Endodermal cell (in vitro differentiated cells): ENCODE measurements at regions not wholly inside any gene's neighbourhood (a gene's known extent, or its start where the extent isn't known, plus 50 kb on each side); places are given as distances from the start of the nearest gene placed in this dataset.

Experiments
- DNase-seq: peaks from one replicate; pipeline ENCODE4 v3.0.0-alpha.2; 2017
- H3K27ac ChIP-seq: 2 replicates; pipeline ENCODE4 v1.5.1; 2013; ENCODE audit warnings: mild to moderate bottlenecking, low read depth, low read length, moderate library complexity
- H3K27me3 ChIP-seq: 2 replicates; pipeline ENCODE4 v1.6.1; 2013; ENCODE audit warnings: mild to moderate bottlenecking, low read length, moderate library complexity; ENCODE audit not compliant: insufficient read depth, control insufficient read depth, poor library complexity, severe bottlenecking
- H3K36me3 ChIP-seq: 2 replicates; pipeline ENCODE4 v1.7.0; 2013; ENCODE audit warnings: mild to moderate bottlenecking, low read length, moderate library complexity; ENCODE audit not compliant: control insufficient read depth, insufficient read depth
- H3K4me1 ChIP-seq: one replicate; pipeline ENCODE4 v1.7.0; 2013; ENCODE audit warnings: low read length; ENCODE audit not compliant: control insufficient read depth, insufficient read depth
- H3K4me3 ChIP-seq: 2 replicates; pipeline ENCODE4 v1.5.1; 2013; ENCODE audit warnings: mild to moderate bottlenecking, low read length, moderate library complexity
- H3K9ac ChIP-seq: 2 replicates; pipeline ENCODE4 v1.6.1; 2013; ENCODE audit warnings: mild to moderate bottlenecking, low read length, moderate library complexity; ENCODE audit not compliant: poor library complexity, severe bottlenecking; ENCODE audit errors: extremely low read depth
- H3K9me3 ChIP-seq: 2 replicates; pipeline ENCODE4 v1.6.1; 2013; ENCODE audit warnings: mild to moderate bottlenecking, low read length, moderate library complexity; ENCODE audit not compliant: control insufficient read depth
- H3K27ac Mint-ChIP-seq: 2 replicates; pipeline ENCODE4 v1.8.0; 2020; ENCODE audit warnings: mixed read lengths
- H3K27me3 Mint-ChIP-seq: 2 replicates; pipeline ENCODE4 v1.8.0; 2021; ENCODE audit warnings: mild to moderate bottlenecking, mixed read lengths; ENCODE audit not compliant: insufficient read depth
- H3K36me3 Mint-ChIP-seq: 2 replicates; pipeline ENCODE4 v1.8.0; 2020; ENCODE audit warnings: low read depth, mixed read lengths
- H3K4me1 Mint-ChIP-seq: 2 replicates; pipeline ENCODE4 v1.8.0; 2020; ENCODE audit warnings: mixed read lengths
- H3K4me3 Mint-ChIP-seq: 2 replicates; pipeline ENCODE4 v1.8.0; 2020; ENCODE audit warnings: mild to moderate bottlenecking, moderate library complexity, mixed read lengths
- H3K9me3 Mint-ChIP-seq: 2 replicates; pipeline ENCODE4 v1.8.0; 2020; ENCODE audit warnings: mild to moderate bottlenecking, mixed read lengths
- WGBS, 2 experiments: methylation state at CpG; one replicate each; pipeline versions ENCODE4 v1.1.5 to v1.1.7; 2013; ENCODE audit warnings: missing lambda C conversion rate in 2 of 2, mixed read lengths in 1 of 2; ENCODE audit not compliant: insufficient coverage in 1 of 2, insufficient read length in 1 of 2; 5-methylcytosine and 5-hydroxymethylcytosine counted together
- TF ChIP-seq, protein P1 (sequence below): fragments of 200-600 bp; sonication (generic); conservative IDR thresholded peaks from 2 replicates; pipeline ENCODE4 v1.5.0; 2021; ENCODE audit warnings: antibody characterized with exemption, mild to moderate bottlenecking

DNA sequence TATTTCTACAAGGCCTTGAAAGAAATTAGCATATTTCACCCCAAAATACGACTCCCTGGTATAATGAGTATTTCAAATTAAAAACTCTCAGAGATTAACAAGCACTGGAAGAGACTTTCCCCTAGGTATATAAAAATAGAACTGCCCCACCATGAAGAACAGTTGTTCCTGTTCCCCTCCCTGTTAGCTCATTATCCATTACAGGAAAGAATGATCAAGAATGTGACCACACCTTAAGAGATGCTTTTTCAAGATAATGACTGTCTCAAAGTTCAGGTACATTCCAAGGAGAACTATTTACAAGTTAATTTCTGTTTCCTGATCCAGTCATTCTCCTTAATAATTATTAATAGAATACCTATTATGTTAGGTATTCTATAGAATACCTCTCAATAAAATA lies 1220.6 kb upstream of the CDH2 start:
- DNase-seq = no peak
- Mint-ChIP-seq H3K27me3 (no peaks in the 10 kb centered on the region), H3K4me3 (no peak overlapping the region), H3K4me1 (no peaks in the 10 kb centered on the region), H3K9me3 (peaks cover 3% of the 10 kb centered on the region), H3K36me3 (no peaks in the 10 kb centered on the region), H3K27ac (no peak overlapping the region)
- Histone ChIP-seq H3K9ac (no peak overlapping the region), H3K4me3 (no peak overlapping the region), H3K27ac (no peak overlapping the region), H3K27me3 (no peaks in the 10 kb centered on the region), H3K9me3 (peaks cover 9% of the 10 kb centered on the region), H3K4me1 (no peaks in the 10 kb centered on the region), H3K36me3 (no peaks in the 10 kb centered on the region)
- TF ChIP-seq, protein P1, sequence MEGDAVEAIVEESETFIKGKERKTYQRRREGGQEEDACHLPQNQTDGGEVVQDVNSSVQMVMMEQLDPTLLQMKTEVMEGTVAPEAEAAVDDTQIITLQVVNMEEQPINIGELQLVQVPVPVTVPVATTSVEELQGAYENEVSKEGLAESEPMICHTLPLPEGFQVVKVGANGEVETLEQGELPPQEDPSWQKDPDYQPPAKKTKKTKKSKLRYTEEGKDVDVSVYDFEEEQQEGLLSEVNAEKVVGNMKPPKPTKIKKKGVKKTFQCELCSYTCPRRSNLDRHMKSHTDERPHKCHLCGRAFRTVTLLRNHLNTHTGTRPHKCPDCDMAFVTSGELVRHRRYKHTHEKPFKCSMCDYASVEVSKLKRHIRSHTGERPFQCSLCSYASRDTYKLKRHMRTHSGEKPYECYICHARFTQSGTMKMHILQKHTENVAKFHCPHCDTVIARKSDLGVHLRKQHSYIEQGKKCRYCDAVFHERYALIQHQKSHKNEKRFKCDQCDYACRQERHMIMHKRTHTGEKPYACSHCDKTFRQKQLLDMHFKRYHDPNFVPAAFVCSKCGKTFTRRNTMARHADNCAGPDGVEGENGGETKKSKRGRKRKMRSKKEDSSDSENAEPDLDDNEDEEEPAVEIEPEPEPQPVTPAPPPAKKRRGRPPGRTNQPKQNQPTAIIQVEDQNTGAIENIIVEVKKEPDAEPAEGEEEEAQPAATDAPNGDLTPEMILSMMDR = no peak
- WGBS, 2 experiments = 94 to 100% methylated on average over 1 of the region's 1 CpG

DNA sequence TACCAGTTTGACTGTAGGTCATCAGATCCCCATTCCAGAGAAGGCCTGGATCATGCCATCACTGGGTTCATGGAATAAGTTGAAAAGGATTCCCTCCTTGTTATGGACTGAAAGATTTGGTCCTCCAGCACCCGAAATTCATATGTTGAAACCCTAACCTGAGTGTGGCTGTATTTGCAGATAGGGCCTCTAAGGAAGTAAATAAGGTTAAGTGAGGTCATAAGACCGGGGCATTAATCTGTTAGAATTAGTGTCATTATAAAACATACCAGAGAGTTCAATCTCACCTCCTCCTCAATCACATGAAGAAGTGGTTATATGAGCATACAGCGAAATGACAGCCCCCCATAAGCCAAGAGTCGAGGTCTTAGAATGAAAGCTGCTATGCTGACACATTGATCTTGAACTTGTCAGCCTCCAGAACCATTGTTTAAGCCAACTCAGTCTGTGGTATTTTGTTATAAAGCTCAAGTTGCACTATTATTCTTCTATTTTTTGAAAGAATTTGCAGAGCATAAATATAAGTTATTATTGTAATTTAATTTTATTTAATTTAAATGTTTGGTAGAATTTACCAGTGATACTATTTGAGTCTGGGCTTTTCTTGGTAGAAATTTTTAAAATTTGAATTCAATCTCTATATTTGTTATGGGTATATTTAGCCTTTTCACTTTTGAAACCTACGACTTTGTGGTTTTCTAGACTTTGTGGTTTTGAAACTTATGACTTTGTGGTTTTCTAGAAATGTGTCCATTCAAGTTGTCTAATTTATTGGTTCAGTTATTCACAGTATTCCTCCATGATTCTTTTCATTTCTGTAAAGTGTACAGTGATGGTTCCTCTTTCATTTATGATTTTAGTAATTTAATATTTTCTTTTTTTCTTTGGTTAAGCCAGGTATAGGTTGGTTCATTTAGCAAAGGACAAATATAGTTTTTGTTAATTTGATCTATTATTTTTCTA lies 1206.7 kb upstream of the CDH2 start:
- no peak overlapping the region for H3K4me3 ChIP-seq
- H3K27ac ChIP-seq = no peak overlapping the region
- no peaks in the 10 kb centered on the region for H3K4me1 ChIP-seq
- no peaks in the 10 kb centered on the region for H3K9me3 ChIP-seq
- H3K9ac ChIP-seq = no peak overlapping the region
- 88 to 89% methylated on average over 3 to 4 of the region's 5 CpGs for WGBS, 2 experiments
- H3K36me3 Mint-ChIP-seq = no peaks in the 10 kb centered on the region
- H3K4me3 Mint-ChIP-seq = no peak overlapping the region
- H3K36me3 ChIP-seq = no peaks in the 10 kb centered on the region
- H3K9me3 Mint-ChIP-seq = no peaks in the 10 kb centered on the region
- DNase-seq = no peak
- H3K4me1 Mint-ChIP-seq = no peaks in the 10 kb centered on the region
- H3K27me3 Mint-ChIP-seq = no peaks in the 10 kb centered on the region
- H3K27me3 ChIP-seq = no peaks in the 10 kb centered on the region
- TF ChIP-seq, protein P1 = no peak
- H3K27ac Mint-ChIP-seq = no peak overlapping the region

DNA sequence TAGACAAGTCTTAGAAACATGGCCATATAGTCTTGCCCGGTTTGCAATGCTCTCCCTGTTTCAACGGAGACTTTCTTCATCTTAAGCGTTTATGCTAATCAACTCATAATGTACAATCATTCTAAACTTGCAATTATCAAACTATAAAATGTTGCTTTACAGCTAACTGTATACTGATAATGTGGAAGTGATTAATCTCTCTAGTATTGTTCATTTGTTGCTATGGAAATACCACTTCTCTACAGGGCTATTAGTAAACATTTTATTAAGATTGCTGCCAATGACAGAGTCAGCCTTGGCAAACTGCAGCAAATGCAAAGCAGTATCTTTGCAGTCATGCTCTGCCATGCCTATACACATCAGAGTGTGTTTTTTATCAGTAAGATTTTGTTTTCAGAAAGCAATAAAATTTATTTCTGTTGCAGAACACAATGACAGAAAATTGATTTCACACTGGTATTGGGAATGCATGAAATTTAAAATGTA lies 1201.8 kb upstream of the CDH2 start:
- DNase-seq = no peak
- Mint-ChIP-seq H3K27ac (no peak overlapping the region), H3K4me1 (no peaks in the 10 kb centered on the region), H3K9me3 (peaks cover 10% of the 10 kb centered on the region), H3K36me3 (no peaks in the 10 kb centered on the region), H3K4me3 (no peak overlapping the region), H3K27me3 (no peaks in the 10 kb centered on the region)
- H3K4me3 ChIP-seq = no peak overlapping the region
- H3K27ac ChIP-seq = no peak overlapping the region
- no peaks in the 10 kb centered on the region for H3K4me1 ChIP-seq
- H3K9ac ChIP-seq = no peak overlapping the region
- WGBS, 2 experiments = 98% methylated on average over 3 of the region's 3 CpGs; no CpG with 5 or more reads in 1 of the 2 experiments
- TF ChIP-seq, protein P1 = no peak
- peaks cover 6% of the 10 kb centered on the region for H3K9me3 ChIP-seq
- no peaks in the 10 kb centered on the region for H3K36me3 ChIP-seq
- H3K27me3 ChIP-seq = no peaks in the 10 kb centered on the region
